HEK293T (cell line): ENCODE measurements at regions not wholly inside any gene's neighbourhood (a gene's known extent, or its start where the extent isn't known, plus 50 kb on each side); places are given as distances from the start of the nearest gene placed in this dataset.

Experiments used
- BHLHE40 ChIP-seq: fragments of 450-650 bp; IDR thresholded peaks from 2 replicates; pipeline ENCODE4 v1.6.1; 2016; ENCODE audit warnings: mild to moderate bottlenecking, moderate library complexity, borderline replicate concordance
- ELF4 ChIP-seq: fragments of 450-650 bp; IDR thresholded peaks from 2 replicates; pipeline ENCODE4 v1.6.1; 2017; ENCODE audit warnings: antibody characterized with exemption
- TARDBP ChIP-seq: fragments of 450-650 bp; IDR thresholded peaks from 2 replicates; pipeline ENCODE4 v1.6.1; 2016

GRCh38 chr11:26106726-26107125 is 225.2 kb upstream of the ANO3 start:
- TF ChIP-seq BHLHE40 (no peak), TARDBP (no peak), ELF4 (no peak)
